CD4-positive, alpha-beta T cell treated with Interleukin-15 for 4 hours (primary cell): ENCODE measurements at regions not wholly inside any gene's neighbourhood (a gene's known extent, or its start where the extent isn't known, plus 50 kb on each side); places are given as distances from the start of the nearest gene placed in this dataset.

Experiments
- DNase-seq: peaks from one replicate; pipeline ENCODE4 v3.0.0-alpha.2; 2020; ENCODE audit warnings: low spot score

DNA sequence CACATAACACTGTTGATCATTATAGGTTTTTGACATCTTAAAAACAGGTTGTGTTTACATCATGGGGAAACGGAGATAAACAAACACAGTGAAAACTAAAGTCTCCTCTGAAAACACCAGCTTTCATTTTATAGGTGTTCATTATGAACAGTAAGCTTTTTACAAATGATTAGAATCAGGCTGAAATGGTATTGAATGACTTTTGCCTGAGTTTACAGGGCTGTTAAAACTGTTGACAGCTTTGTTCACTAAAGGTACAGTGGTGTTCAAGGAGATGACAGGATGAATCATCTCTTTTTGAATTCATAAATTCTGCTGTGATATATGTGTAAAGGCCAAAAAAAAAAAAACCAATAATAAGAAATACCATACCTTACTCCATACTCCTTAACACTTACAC is 184.6 kb upstream of the CNTN5 start:
- no peak for DNase-seq

DNA sequence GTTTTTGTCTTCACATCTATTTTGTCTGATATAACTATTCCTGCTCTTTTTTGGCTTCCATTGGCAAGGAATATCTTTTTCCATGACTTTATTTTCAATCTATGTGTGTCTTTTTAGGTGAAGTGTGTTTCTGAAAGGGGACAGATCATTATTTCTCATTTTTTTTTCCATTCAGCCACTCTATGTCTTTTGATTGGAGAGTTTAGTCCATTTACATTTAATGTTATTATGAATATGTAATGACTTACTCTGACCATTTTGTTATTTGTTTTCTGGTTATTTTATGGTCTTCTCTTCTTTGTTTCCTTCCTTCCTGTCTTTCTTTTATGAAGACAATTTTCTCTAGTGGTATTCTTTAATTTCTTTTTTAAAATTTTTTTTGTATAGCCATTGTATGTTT is 178.6 kb upstream of the CNTN5 start:
- no peak for DNase-seq

DNA sequence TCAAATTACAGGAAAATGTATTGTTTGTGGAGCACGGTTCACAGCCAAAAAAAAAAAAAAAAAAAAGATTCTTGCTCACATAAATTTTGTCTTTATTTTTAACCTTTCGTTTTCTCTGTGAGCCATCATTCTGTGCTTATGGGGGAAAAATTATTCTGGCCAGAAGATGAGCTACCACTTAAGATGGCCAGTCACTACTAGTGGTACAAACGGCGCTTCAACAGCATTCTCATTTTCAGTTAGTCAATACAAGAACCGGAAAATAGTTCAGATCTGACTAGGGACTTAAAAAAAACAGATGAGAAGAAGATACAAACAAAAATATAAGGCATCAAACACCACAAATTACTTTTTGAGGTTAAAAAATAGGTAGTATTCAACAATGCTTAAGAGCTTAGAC is 158.6 kb upstream of the CNTN5 start:
- no peak for DNase-seq

DNA sequence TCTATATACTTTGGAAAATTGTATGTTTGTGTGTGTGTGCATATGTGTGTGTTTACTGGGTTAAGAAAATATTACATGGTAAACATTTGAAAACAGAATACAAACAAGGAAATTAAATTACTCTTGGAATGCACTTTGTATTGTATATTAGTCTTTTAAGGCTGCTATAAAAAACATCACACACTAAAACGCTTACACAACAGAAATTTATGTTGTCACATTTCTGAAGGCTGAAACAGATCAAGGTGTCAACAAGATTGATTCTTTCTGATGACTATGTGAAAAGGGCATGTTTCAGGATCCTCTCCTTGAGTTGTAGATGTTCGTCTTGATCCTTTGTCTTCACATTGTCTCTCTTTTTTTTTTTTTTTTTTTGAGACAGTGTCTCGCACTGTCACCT is 149.1 kb upstream of the CNTN5 start:
- DNase-seq: no peak

DNA sequence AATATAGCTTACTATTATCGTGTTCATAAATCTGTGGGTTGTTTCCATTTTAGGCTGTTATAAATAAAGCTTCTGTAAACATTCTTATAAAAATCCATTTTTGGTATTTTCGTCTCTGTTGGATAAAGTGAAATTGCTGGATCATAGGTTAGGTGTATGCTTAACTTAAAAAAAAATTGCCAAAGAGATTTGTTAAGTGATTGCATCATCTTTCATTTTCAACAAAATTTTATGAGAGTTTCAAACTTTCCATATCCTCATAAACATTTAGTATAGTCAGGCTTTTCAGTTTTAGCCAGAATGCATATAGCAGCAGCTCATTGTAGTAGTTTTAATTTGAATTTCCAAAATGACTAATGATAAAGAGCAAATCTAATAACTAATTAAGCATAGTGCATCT is 146.7 kb upstream of the CNTN5 start:
- DNase-seq: no peak

DNA sequence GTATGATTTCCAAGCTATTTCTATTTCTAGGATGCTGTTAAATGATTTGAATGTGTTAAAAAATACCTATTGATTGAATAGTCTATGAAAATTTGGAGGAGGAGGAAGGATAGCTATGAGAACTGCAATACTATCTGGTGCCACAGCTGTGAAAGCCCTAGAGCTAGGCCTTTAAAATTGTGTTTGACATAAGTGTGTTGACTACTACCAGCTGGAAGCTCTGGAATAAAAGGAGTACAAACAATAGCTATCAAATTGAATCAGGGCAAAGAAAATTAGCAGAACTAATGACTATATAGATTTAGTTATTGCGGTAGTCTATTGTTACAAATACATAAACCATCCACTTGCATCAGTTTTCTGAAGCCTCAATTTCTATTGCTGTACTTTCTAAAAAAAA is 124.8 kb upstream of the CNTN5 start:
- no peak for DNase-seq

DNA sequence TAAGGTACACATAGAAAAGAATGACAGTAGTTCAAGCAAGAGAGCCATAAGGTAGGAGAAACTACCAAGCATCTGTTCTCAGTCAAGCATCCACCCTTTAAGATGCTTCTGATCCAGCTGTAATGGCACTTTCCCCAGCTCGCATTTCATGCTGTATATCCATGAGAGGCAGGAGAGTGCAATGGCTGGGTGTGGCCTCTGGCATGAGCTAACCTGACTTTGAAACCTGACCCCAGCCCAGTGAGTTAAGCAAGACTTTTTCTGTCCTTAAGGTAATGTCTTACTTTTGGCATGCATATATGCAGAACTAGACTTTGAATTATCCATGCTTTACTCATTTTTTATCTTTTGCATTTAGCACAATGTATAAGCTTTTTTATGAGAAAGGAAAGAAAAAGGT is 79.8 kb upstream of the CNTN5 start:
- DNase-seq: no peak

DNA sequence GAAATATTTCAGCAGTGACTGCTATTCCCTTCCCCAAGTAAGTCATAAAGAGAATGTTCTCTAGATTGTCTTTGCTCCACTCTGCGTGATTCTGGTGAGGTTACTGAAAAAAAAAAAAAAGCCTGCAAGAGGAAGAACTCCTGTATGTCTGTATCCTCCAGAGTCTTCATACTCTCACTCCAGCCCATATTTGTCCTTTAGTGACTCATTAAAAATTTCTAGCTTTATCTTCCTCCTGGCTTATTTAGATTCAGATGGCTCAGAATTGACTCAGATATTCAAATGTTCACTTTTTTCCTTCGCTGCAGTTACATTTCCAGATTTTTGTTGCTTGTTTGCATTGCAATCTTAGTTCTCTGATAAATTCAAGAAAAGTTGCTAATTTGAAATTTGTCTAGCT is 76.3 kb upstream of the CNTN5 start:
- DNase-seq: no peak

DNA sequence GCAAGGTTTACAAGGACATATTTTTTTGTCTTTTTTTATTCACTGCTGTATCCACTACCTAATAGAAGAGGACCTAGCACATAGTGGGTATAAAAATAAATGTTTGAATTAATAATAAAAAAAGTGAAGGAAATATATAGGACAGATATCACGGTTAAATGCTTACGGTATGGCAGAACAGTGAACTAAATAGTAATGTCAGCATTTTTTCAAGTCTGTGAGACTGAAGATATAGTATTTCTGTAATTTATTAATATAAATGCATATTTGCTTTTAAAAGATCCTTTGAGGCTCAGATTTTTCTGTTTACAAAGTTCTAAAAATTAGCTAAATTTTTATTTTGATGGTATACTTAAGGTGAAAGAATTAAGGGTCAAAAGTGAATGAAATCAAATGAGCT is 68.6 kb upstream of the CNTN5 start:
- DNase-seq: no peak

DNA sequence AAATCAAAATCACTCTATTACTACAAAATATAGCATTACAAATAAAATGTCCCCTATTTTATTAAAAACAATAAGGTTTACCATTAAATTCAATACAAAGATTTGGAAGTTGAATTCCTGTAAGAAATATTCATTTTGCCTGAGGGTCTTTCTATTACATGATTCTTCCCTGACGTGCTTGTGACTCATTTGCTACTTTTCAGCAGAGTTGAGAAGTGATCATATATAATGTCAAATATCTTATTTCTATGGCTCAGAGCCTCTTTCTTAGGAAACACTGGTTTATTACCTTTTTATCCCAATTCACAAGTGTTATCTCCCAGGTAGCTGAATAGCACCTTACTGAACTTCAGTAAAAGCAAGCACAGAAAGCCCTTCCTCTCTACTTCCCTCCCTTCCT is 65.2 kb upstream of the CNTN5 start:
- no peak for DNase-seq

DNA sequence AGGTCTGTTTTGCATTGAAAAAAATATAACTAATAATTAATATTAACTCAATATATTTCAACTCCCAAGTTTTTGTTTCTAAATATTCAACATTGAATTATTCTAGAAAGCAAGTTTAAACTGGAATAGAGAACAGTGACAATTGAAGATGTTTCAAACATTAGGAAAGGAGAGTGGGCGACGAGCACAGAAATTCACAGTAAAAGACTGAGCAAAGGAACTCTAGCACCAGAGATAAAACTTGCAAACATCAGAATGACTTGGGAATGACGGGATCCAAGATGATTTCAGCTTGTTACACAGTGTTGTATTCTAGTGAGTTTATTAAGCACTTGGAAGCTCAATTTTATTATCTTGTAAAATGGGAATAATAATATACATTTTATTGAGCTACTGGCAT is 56.6 kb upstream of the CNTN5 start:
- DNase-seq: no peak

DNA sequence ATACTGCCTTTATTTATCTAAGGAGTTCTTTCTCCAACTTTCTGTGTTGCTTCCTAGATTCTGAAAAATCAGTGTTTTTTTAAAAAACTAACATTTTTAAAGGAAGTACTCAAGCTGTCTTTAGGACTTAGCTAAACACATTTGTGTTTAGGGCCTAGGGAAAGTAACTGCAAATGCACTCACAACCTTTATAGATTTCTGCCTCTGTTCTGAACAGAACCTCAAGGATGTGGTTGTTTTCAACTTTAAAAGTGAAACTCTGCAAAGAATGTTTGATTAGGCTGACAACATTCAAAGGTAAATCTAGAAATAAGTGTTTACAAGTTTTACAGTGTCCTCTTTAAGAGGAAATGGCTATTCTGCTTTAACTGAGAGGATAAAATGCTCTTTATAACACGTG is 55.4 kb upstream of the CNTN5 start:
- no peak for DNase-seq

DNA sequence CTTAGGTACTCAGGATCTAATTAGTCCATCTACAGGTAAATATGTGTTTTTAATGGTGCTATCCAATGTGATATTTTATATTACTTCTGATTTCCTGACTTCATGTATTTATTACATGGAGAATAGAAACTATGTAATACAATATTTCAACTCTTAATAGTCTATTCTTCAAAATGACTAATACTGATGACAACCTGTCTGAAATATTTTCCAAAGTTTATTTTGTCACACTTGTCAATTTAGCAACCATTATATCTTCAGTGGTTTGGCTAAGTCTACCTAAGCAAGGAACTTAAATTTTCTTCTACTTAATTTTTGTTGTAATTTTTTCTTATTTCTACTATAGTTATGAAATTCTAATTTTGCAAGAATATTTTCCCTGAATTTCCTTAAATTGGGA is 55.0 kb upstream of the CNTN5 start:
- no peak for DNase-seq

DNA sequence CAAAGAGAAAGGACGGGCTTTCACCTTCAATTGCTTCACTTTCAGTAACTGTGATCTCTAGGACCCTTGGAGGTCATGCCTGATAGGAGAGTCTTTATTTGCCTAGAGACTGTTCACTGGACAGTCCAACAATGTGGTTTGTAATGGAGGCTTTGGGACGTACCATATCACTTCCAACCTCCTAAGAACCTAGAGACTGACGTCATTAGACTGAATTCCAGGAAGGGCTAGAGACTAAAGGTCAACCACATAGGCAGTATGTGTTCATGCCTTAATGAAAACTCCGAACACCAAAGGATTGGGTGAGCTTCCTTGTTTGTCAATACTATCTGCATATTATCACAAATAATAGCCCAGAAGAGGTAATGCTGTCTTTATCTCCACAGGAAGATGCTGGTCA is 53.7 kb upstream of the CNTN5 start:
- no peak for DNase-seq
